ENCODE measurements at regions not wholly inside any gene's neighbourhood (a gene's known extent, or its start where the extent isn't known, plus 50 kb on each side); places are given as distances from the start of the nearest gene placed in this dataset.

GRCh38 chr5:174433098-174433497, 291.3 kb upstream of the MSX2 start:
- no peak for TF ChIP-seq CTCF (IDR thresholded peaks at IDR 0.05; ENCODE audit: poor library complexity)
- TF ChIP-seq EZH2 (IDR thresholded peaks at IDR 0.05; ENCODE audit: borderline replicate concordance) = no peak
